Smooth muscle cell (in vitro differentiated cells): ENCODE measurements at regions not wholly inside any gene's neighbourhood (a gene's known extent, or its start where the extent isn't known, plus 50 kb on each side); places are given as distances from the start of the nearest gene placed in this dataset.

Experiments
- DNase-seq: peaks from one replicate; lab custom pipeline; 2025; ENCODE audit not compliant: unreplicated experiment; lab: John Stamatoyannopoulos, UW
- H2AFZ ChIP-seq: fragments of 200-600 bp; sonication (generic); 2 replicates; pipeline ENCODE4 v1.6.0; 2016; ENCODE audit warnings: antibody characterized with exemption, low read depth, mild to moderate bottlenecking
- H3F3A ChIP-seq: fragments of 200-600 bp; sonication (generic); 2 replicates; pipeline ENCODE4 v1.6.0; 2017; ENCODE audit warnings: antibody characterized with exemption, low read depth
- H3K27ac ChIP-seq: fragments of 200-600 bp; sonication (generic); 2 replicates; pipeline ENCODE4 v1.5.1; 2016; ENCODE audit warnings: low read depth, mild to moderate bottlenecking
- H3K27me3 ChIP-seq: fragments of 200-600 bp; sonication (generic); 2 replicates; pipeline ENCODE4 v1.6.1; 2016; ENCODE audit warnings: low read depth, mild to moderate bottlenecking
- H3K36me3 ChIP-seq: fragments of 200-600 bp; sonication (generic); 2 replicates; pipeline ENCODE4 v1.5.1; 2016; ENCODE audit warnings: low read depth
- H3K4me1 ChIP-seq: fragments of 200-600 bp; sonication (generic); 2 replicates; pipeline ENCODE4 v1.5.1; 2016; ENCODE audit warnings: low read depth
- H3K4me2 ChIP-seq: fragments of 200-600 bp; sonication (generic); 2 replicates; pipeline ENCODE4 v1.6.0; 2016; ENCODE audit warnings: mild to moderate bottlenecking
- H3K4me3 ChIP-seq: fragments of 200-600 bp; sonication (generic); 2 replicates; pipeline ENCODE4 v1.5.1; 2016; ENCODE audit warnings: mild to moderate bottlenecking
- H3K79me2 ChIP-seq: fragments of 200-600 bp; sonication (generic); 2 replicates; pipeline ENCODE4 v1.6.0; 2016; ENCODE audit warnings: low read depth, mild to moderate bottlenecking
- H3K9ac ChIP-seq: fragments of 200-600 bp; sonication (generic); 2 replicates; pipeline ENCODE4 v1.6.0; 2016; ENCODE audit warnings: low read depth
- H3K9me3 ChIP-seq: fragments of 200-600 bp; sonication (generic); replicated peaks from 2 replicates; pipeline ENCODE4 v1.5.1; 2016; ENCODE audit warnings: low read depth
- H4K20me1 ChIP-seq: fragments of 200-600 bp; sonication (generic); 2 replicates; pipeline ENCODE4 v1.6.0; 2016; ENCODE audit warnings: low read depth
- CTCF ChIP-seq: fragments of 200-600 bp; sonication (generic); IDR thresholded peaks from 2 replicates; pipeline ENCODE4 v1.5.1; 2017; ENCODE audit warnings: borderline replicate concordance, mild to moderate bottlenecking, antibody characterized with exemption; ENCODE audit not compliant: insufficient read depth, poor library complexity, severe bottlenecking
- WGBS: methylation state at CpG from one replicate; pipeline ENCODE4 v1.1.7; 2016; ENCODE audit warnings: low lambda C conversion rate; 5-methylcytosine and 5-hydroxymethylcytosine counted together

GRCh38 chr10:3846736-3847135, 61.7 kb upstream of the KLF6 start:
- H2AFZ ChIP-seq: no peak overlapping the region
- no peaks in the 10 kb centered on the region for H3K27me3 ChIP-seq
- no peaks in the 10 kb centered on the region for H4K20me1 ChIP-seq
- H3K79me2 ChIP-seq: no peaks in the 10 kb centered on the region
- H3F3A ChIP-seq: peaks cover 13% of the 10 kb centered on the region
- no peak for DNase-seq
- WGBS: 96% methylated on average over 3 of the region's 3 CpGs
- no peaks in the 10 kb centered on the region for H3K9me3 ChIP-seq
- no peak overlapping the region for H3K9ac ChIP-seq
- H3K4me2 ChIP-seq: no peak overlapping the region
- H3K27ac ChIP-seq: no peak overlapping the region
- H3K36me3 ChIP-seq: no peaks in the 10 kb centered on the region
- H3K4me1 ChIP-seq: peaks cover 6% of the 10 kb centered on the region
- no peak overlapping the region for H3K4me3 ChIP-seq
- no peak for TF ChIP-seq CTCF

- Histone ChIP-seq H3K9me3 (no peaks in the 10 kb centered on the region), H4K20me1 (no peaks in the 10 kb centered on the region), H3K4me2 (no peak overlapping the region), H3F3A (no peaks in the 10 kb centered on the region), H3K4me3 (no peak overlapping the region), H3K4me1 (no peaks in the 10 kb centered on the region), H2AFZ (no peak overlapping the region), H3K36me3 (no peaks in the 10 kb centered on the region), H3K9ac (no peak overlapping the region), H3K27ac (no peak overlapping the region), H3K27me3 (no peaks in the 10 kb centered on the region), H3K79me2 (no peaks in the 10 kb centered on the region)
- WGBS: 98% methylated on average over 1 of the region's 1 CpG
- TF ChIP-seq CTCF: no peak
- no peak for DNase-seq
Observed at GRCh38 chr10:3844491-3845025, 59.5 kb upstream of the KLF6 start.

- WGBS: 78% methylated on average over 14 of the region's 14 CpGs
- H4K20me1 ChIP-seq: no peaks in the 10 kb centered on the region
- no peaks in the 10 kb centered on the region for H3K79me2 ChIP-seq
- no peaks in the 10 kb centered on the region for H3K27me3 ChIP-seq
- peaks cover 3% of the 10 kb centered on the region for H3F3A ChIP-seq
- no peak overlapping the region for H3K4me3 ChIP-seq
- peaks cover 10% of the 10 kb centered on the region for H3K4me1 ChIP-seq
- H3K27ac ChIP-seq: no peak overlapping the region
- no peak overlapping the region for H2AFZ ChIP-seq
- no peaks in the 10 kb centered on the region for H3K9me3 ChIP-seq
- H3K4me2 ChIP-seq: no peak overlapping the region
- H3K36me3 ChIP-seq: no peaks in the 10 kb centered on the region
- H3K9ac ChIP-seq: no peak overlapping the region
- DNase-seq: no peak
- TF ChIP-seq CTCF: no peak
Observed at GRCh38 chr10:3838460-3839437, 53.7 kb upstream of the KLF6 start.
